GM18511 (cell line): ENCODE measurements at regions not wholly inside any gene's neighbourhood (a gene's known extent, or its start where the extent isn't known, plus 50 kb on each side); places are given as distances from the start of the nearest gene placed in this dataset.

ENCODE experiments used
- ATAC-seq: cut with Tn5 transposase; IDR thresholded peaks from one replicate; pipeline ENCODE4 v1.9.1; 2021; ENCODE audit warnings: mild to moderate bottlenecking, moderate library complexity; ENCODE audit not compliant: unreplicated experiment

DNA sequence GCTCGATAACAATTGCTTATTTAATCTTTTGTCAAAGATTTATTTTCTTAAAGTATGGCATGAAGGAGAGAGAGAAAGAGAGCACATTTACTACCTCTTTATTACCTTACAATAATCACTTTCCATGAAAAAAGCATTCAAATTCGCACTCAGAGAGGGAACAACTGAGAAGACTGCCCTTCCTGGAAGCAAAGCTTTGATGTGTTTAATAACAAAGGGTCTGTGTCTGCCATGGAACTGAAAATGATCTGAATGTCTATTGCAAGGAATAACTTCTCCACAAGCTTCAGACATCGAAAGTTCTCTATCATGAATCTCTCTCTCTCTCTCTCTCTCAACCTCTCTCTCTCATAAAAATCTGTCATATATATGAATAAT is 308.9 kb downstream of the HDGFL1 start:
- no peak for ATAC-seq

DNA sequence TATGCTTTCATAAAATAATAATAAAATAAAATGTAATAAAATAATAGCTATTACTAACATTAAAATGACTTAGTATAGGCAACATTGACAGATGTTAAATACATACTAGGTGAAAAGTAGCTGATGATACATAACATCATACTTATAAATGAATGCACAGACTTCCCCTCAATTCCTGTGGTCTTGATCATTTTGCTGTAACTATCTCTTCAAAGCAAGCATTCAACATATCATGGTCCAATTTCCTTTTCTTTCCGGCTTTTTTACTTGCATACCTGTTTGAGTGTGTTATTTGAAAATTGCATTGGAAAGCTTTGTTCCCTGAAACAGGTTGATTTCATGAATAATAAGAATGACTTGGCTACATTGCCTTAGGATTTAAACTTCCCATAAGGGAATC is 309.3 kb downstream of the HDGFL1 start:
- no peak for ATAC-seq

DNA sequence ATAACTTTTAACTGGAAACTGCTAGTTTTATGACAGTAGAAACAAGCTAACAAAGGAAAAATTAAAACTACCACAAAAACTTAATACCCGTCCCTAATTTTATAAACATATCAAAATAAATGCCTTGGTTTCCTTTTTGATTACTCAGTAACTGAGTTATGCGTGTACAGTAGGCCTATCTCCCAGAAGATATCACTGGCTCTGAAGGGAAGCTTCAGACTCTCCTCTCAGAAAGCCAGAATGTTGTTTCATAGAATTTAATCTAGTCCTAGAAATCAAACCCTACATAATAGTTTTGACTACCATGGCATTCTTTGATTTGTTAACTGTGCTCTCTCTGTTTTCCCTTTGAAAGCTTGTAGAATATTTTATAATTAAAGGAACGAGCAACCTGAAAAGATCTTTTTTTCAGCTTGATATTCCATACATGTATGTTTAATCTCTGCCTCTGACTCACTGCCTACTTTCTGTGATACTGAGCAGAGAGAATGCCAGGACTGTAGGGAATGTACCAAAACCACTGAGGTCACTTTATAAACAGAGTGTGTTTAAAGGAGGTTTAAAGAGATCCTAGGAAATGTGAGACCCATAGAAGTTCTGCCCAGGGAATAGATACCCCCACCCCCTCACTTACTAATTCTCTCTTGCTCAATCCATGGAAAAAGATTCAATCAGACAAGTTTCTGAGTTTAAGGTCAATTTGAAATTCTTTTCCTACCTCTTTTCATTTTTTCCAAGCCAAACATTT is 311.5 kb downstream of the HDGFL1 start:
- no peak for ATAC-seq

DNA sequence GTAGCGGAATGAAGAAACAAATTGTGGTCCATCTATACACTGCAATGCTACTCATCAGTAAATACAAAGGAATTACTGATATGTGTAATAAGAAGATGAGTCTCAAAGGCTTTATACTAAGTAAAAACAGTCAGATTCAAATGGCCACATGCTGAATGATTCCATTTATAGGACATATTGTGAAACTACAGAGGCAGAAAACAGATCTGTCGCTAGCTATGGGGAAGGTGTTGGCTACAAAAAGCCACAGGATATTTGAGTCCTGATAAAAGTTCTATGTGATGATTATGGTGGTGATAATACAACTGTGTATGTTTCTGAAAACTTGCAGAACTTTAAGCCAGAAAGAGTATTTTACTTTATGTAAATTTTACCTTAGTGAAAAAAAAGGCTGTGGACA is 313.2 kb downstream of the HDGFL1 start:
- ATAC-seq, result no peak

DNA sequence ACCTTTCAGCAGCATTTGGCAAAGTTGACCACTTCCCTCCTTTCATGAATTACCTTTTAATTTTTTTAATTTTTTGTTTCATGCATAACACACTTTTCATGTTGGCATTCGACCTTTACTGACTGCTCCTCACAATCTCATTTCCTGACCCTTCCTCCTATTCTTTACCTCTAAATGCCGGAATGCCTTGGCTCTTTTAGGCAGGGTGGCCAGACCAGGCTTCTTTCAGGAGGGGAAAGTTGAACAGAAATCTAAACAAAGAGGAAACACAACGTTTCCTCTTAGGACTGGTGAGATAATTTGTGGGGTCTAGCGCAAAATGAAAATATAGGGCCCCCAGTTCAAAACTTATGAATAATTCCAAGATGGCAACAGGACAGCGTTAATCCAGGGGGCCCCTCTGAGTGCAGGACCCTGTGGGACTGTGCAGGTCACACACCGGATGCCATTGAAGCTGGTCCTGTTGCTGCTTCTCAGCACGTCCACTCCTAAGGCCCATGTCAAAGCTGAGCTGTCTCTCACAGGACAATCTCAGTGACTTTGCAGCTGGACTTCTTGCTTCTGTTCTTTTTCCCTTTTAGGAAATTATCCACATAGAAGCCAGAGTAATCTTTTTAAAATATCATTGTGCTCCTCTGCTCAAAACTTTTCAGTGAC is 313.8 kb downstream of the HDGFL1 start:
- ATAC-seq, result no peak

DNA sequence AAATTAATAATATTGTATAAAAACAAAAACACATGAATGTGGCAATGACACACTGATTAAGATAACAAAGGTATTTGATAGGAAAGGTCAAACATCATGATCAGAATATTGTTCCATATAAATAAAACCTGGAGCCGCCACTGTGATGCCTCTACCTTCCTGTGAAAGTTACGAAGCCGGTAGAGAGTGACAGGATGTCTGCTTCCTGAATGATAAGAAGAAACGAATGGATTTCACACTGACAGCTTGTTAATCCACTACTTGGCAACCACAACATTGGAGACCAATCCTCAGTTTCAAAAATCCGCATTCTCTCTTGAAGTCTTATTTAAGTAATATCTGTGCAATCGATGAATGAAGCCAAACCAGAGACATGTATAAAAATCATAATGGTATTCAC is 315.1 kb downstream of the HDGFL1 start:
- ATAC-seq, result no peak

DNA sequence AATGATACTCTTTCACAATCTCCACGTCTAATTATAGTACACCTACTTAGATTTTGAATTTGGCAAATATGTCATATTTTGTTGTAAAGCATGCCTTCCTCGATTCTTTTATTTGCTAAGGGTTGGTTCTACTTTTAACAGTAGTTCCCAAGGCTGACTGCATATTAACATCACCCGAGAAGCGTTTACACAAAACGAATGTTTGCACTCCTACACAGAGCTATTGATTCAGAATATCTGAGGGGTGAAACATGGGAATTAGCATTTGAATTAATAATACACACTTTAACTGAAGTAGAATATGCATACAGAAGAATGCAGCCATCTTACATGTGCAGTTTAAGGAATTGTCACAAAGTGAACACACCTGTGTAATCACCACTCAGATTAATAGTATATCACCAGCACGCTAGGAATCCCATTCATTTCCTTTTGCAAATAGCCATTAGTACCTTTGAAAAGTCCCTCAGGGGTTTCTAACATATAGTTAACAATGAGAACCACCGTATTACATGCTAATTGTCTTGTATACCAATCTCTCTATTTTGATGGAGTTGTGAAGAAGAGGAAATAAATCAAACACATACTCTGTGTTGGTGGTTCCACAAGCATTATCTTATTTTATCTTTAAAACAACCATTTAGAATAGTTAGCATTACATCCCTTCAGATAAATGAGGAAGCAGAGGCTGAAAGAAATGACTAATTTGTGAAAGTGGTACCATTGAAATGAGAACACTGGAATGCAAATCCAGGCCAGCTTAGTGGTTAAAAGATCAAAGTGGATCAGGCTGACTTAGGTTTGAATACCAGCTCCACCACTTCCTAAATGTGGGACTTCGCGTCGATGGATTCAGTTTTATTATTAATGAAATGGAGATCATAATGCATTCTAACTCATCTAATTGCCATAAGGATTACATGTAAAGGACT is 317.6 kb downstream of the HDGFL1 start:
- no peak for ATAC-seq

DNA sequence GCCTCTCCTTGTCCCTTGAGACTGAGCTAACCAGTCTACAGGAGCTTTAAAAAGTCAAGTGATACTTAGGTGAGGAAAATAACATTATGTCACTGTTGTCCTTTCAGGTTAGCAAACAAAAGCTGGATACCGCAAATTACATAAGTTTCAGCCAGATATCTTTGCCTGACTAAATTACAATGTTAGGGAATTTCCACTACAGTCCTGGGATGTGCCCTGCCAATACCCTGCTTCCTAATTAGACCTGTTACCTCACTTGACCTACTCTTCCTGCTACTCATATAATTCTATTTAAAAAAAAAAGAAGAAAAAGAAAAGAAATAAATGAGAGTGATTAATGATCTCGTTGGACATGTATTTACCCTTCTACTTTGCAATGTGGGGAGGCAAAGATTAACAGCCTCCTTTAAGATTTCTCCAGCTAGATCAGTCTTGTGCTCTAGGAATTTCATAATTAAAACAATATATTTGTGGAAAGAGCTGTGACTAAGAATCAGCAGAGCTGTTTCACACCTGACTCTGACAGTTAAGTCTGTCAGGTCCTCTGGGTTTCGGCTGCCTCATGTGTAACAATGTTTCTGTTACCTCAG is 318.9 kb downstream of the HDGFL1 start:
- ATAC-seq, result no peak

DNA sequence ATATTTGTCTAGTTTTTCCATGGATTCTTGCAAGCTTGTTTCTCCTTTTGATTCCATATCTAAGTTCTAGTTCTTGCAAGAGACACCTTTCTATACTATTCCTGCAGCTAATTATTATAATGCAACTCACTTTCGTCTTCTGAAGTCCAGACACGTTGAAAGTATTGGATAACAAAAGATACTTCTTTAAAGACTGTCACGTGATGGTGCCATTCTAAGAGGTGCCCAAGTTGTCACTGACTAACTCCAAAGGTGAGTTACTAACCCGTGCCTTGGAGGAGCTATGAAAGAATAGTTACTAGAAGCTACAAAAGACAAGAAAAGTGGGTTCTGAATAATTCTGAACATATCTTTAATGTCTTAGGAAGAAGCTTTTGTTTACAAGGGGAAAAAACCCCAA is 322.6 kb downstream of the HDGFL1 start:
- ATAC-seq, result no peak

DNA sequence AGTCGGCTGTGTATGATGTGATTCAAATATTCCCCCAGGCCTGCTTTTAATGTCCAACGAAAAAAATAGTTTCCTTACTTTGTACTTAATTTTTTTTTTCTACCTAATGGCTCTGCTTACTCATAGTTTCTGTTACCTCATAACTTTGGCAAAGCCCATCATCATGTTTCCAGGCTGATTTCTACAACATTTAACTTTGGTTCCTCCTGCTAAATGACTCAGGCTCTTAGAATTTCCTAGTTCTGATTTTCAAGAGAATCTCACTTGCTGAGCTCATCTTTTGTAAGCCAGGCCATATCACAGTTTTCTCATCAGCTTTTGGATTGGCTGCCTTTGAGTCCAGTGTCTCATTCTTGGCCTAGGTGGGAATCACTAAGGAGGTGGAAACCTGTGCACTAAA is 323.1 kb downstream of the HDGFL1 start:
- ATAC-seq, result no peak

DNA sequence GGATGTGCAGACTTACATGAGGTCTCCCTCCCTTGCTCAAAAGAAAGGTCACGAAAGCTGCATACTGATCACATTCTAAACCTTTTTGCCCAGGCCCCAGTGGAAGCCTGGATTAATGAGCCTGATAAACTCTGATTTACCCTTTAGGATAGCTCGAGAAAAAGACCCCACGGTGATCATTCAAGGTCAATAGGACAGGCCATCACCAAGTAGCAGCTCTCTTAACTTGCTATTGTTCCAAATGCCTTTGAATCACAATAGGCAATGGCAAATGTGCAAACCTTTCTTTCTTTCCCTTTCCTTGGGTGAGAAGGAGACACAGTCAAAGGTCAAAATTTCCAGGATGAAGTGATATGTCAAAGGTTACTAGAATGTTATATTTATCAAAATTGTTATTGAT is 327.3 kb downstream of the HDGFL1 start:
- no peak for ATAC-seq

DNA sequence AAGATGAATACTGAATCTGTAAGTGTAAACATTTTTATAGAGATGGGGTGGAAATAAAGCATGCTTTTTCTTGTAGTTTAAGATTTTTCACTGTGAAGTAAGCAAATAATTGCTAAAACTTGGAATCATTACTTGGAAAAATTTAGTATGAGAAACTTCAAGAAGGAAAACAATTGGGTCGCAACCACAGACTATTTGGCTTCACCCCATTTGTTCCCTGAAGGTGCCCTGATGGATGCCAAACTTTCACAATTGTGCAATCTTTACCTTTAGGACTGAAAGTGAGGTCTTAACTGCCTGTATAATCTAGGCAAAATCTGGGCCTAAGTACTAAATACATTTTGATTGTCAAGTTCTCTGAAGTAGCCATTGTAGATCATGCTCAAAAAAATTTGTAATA is 330.1 kb downstream of the HDGFL1 start:
- no peak for ATAC-seq

DNA sequence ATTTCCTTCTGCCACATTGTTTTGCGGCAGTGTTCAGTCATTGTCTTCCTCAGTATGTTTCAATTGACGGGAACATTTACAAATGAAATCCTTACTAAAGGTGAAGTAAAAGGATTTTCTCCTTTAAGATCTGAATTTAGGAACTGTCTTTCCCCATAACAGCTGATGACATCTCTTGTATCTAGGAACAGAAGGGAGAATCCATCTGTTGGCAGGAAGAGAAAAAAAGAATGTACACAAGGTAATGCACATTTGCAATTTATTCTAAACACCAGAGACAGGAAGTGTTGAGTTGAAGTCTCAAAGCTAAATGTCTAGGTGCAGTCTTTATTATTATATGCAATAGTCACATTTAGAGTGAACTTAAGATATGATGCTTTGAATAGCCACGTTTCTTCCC is 334.5 kb downstream of the HDGFL1 start:
- no peak for ATAC-seq

DNA sequence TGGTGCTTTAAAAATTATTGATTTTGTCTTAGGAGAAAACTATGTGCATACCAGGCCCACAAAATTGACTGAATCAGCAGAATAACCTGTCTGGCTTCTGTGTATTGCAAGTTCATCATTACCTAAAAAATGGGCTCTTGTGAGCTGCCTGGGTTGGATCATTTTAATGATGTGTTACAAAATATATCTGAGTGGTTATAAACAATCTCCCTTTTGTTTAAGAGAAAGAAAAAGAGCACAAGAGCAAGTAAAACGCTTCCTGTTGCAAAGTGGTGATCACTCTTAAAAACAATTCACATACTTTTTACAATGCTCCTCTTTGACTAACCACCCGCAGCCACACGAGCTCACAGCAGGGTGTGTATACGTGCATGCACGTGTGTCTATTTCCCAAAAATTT is 335.1 kb downstream of the HDGFL1 start:
- no peak for ATAC-seq

DNA sequence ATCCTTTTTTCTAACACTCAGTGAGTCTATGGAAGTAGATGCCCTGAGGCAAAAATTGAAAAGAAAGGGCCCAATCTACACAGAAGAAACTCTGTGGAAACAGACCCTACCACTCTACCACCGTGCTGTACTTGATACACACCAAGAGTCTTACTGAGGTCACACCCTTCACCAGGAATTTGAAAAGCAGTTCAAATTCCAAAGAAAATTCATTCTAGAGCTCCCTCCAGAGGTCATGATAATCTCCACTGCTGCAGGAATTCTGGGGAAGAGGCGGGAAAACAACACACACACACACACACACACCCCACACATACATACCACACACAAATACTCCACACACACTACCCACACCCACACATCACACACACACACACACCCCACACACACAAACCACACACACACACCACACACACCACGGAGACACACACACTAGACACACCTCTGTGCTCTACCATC is 336.8 kb downstream of the HDGFL1 start:
- no peak for ATAC-seq

DNA sequence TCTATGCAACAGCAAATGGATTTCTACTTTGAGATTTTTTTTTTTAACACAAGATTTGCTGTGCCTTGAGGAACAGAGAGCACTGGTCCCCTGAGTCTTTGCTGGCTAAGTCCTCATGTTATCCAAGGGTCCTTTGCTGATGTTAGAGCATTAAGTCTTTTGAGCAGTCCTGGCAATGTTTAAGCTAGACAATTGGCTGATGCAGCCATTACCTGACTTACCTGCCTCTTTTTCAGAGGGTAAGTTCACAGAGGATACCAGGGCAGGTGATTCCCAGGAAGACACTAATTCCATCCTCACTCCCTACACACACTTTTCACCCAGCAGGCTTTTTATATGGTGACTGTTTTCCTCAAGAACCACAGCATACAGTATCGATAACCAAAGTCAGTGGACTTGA is 337.7 kb downstream of the HDGFL1 start:
- ATAC-seq, result no peak

DNA sequence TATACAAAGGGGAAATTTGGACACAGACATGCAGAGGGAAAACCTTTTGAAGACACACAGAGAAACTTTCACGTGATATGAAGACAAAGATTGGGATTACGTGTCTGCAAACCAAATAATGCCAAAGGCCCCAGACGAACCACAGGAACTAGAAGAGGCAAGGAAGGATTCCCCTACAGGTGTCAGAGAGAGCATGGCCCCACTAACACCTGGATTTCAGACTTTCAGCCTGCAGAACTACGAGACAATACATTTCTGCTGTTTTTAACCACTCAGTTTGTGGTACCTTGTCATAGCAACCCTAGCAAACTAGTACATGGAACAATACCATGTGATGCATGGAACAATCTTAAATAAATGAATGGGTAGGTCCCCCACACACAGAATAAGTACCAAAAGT is 341.0 kb downstream of the HDGFL1 start:
- no peak for ATAC-seq

DNA sequence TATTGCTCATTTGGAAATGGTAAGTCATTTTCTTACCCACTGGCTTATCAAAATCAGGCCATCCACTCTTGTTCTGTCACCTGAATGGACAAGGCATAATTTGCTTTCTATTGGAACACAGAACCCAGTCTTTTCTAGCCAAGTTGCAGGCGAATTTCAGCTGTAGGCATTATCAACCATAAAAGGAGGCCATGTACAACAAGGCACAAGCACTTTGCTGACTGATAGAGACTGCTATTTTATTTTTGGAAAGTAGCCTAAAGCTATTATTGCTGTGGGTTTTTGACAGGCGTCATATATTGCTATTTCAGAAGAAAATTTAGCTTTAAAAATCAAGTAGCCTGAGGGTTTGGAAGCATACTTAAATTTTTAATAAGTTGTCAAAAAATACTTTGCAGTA is 344.2 kb downstream of the HDGFL1 start:
- no peak for ATAC-seq

DNA sequence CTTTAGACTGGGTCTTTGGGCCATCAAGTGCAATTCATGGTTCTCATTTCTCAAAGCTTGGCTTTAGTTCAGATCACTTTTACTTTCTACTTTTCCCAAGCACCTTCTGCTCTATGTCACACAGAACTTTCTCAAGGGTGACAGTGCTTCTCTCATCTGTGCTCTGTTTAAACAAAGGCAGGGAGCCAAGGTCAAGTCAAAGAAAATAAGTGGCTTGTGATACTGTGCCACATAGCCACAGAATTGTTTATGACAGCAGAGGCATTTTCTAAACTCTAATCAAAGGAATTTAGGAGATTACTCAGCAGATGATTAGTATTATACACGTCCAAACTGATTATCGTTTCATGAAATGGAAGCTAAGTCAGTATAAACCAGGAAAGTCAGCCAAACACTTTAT is 348.0 kb downstream of the HDGFL1 start:
- ATAC-seq, result no peak

DNA sequence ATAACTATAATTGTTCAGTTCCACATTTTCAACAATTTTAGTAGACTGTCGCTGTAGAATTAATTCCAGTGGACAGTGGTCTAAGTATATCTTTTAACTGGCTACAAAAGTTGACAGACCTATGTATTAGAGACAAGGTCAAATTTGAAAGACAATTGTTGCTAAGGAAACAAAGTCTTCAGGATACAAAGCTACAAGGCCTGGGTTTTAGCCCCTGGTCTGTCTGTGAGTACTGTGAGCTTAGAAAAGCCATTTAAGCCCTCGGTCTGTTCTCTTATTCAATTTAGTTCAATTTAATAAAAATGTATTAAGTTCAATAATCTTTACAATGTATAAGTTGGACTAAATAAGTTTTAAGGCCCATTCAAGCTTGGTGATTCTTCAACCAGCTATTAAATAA is 352.5 kb downstream of the HDGFL1 start:
- no peak for ATAC-seq

DNA sequence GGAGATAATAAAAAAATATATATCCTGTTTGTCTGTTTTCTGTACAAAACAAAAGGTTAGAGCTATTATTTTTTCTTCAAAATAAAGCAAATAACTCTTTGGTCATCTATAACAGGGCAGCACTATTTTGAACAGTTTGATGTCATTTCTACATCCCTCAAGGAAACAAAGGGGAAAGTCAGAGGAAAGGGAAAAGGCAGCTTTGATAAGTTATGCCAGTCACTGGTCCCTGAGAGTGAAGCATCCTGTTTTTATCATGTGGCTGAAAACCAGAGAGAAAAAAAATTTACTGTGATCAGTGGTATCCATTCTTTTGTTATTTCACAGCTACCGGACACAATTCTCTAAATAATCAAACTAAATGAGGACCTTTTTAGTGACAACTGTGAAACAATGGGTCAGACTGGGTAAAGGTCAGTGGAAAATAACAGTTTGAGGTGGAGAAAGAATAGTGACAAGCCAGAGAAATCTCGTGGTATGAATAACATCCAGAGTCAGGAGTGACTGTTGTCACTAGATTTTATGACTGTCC is 356.0 kb downstream of the HDGFL1 start:
- no peak for ATAC-seq
